HG02970 (cell line): ENCODE measurements at regions not wholly inside any gene's neighbourhood (a gene's known extent, or its start where the extent isn't known, plus 50 kb on each side); places are given as distances from the start of the nearest gene placed in this dataset.

ENCODE experiments used
- ATAC-seq: cut with Tn5 transposase; IDR thresholded peaks from one replicate; pipeline ENCODE4 v1.9.1; 2021; ENCODE audit warnings: mild to moderate bottlenecking, moderate library complexity, moderate number of reproducible peaks; ENCODE audit not compliant: unreplicated experiment, low FRiP score

DNA sequence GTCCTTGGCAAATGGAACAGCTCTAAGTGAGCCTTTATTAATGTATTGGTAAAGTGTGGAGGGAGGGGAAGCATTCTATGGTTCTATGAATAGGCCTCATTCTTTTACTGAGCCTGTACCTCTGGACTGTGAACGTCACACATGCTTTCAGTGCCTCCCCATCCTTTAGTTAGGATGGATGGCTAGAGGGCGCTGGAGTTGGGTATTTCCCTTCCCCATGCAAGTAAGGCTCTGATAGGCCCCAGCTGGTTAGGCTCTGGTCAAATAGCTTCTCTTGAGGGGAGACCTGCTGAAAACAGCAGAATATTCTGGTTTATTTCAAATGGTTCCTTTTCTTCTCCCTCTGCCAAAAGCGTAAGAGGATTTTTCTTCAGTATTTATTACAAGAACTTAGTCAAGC lies 860.9 kb upstream of the MDGA2 start:
- no peak for ATAC-seq

- no peak for ATAC-seq
Observed at GRCh38 chr14:48527832-48528231, 852.4 kb upstream of the MDGA2 start.

DNA sequence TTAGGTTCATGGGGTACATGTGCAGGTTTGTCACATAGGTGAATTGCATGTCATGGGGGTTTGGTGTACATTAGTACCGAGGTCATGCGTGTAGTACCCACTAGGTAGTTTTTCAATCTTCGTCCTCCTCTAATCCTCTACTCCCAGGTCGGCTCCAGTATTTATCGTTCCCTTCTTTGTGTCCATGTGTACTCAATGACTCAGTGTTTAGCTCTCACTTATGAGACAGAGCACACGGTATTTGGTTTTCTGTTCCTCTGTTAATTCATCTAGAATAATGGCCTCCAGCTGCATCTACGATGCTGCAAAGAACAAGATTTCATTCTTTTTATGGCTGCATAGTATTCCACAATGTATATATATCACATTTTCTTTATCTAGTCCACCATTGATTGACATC lies 850.9 kb upstream of the MDGA2 start:
- no peak for ATAC-seq

DNA sequence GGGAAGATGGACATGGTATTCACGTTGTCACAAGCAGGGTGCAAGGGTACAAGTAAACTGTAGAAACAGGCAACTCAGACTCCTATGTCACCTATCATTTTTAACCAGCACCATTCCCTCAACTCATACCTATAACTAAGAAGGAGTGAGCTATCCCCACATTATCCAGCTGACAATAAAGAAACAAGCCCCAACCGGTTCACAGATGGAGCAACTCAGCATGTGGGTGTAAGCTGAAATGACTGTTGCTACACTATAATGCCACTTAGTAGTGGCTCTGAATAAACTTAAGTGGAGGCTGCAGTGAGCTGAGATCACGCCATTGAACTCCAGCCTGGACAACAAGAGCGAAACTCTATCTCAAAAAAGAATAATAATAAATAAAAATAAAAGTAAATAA lies 829.5 kb upstream of the MDGA2 start:
- ATAC-seq, result no peak

GRCh38 chr14:48490756-48491155 lies 815.4 kb upstream of the MDGA2 start:
- ATAC-seq, result no peak

GRCh38 chr14:48473944-48474343 lies 798.5 kb upstream of the MDGA2 start:
- no peak for ATAC-seq

- no peak for ATAC-seq
Observed at GRCh38 chr14:48456051-48456450, 780.6 kb upstream of the MDGA2 start.

DNA sequence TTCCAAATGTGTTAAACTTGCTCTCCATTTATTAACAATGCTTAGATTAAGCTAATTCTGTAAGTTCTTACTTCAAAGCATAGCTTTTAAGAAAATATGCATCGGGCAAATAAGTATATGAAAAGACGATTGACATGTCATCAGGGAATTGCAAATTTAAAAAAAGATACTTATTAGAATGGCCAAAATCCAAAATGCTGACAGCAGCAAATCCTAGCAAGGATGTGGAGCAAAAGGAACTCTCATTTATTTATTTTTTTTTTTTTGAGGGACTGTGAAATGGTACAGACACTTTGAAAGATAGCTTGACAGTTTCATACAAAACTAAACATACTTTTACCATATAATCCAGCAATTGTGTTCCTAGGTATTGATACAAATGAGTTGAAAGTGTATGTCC lies 779.5 kb upstream of the MDGA2 start:
- no peak for ATAC-seq

GRCh38 chr14:48452437-48452995 lies 777.1 kb upstream of the MDGA2 start:
- ATAC-seq, result no peak

DNA sequence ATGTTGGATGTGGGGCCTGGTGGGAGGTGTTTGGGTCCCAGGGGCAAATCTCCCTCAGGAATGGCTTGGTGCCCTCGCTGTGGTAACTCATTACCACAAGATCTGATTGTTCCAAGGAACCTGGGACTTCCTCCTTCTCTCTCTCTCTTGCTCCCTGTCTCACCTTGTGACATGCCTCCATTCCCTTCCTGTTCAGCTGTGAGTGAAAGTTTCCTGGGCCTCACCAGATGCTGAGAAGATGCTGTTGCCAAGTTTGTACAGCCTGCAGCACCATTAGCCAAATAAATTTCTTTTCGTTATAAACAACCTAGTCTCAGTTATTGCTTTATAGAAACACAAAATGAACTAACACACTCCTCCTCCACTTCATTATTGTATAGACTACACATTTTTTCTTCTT lies 759.8 kb upstream of the MDGA2 start:
- no peak for ATAC-seq

- no peak for ATAC-seq
Observed at GRCh38 chr14:48430805-48431204, 755.4 kb upstream of the MDGA2 start.

DNA sequence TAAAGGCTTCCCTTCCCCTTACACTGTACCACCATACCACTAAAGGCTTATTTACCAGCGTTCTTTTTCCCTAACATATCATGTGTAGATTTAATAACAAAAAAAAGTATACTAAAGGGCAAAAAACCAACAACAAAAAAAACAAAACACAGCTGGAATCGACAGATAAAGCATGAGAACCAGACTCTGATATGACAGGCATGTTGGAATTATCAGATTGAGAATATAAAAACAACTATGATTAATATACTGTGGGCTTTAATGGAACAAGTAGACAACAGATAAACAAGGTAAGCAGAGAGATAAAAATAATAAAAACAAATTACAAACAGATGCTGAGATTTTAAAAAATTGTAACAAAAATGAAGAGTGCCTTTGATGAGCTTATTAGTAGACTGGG lies 754.1 kb upstream of the MDGA2 start:
- no peak for ATAC-seq

GRCh38 chr14:48417715-48418500 lies 742.5 kb upstream of the MDGA2 start:
- ATAC-seq, result no peak

DNA sequence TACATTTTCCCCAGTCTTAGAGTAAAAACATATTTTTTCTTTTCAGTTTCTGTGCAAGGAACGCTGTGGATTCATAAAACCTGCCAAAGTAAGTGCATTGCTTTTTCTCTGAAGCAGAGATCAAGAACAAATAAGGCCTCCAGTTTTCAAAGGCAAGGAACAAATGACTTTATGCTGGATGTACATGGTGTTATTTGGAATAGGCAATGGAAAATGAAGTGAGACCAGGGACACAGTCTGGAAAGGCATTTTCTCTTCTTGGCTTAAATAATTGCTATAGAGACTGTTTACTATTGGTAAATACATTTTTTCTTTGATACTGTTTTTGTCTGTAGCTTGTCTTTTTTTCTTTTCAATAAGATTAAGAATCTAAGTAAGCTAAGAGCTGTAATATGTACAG lies 725.9 kb upstream of the MDGA2 start:
- no peak for ATAC-seq

GRCh38 chr14:48398675-48399282 lies 723.4 kb upstream of the MDGA2 start:
- no peak for ATAC-seq

- no peak for ATAC-seq
Observed at GRCh38 chr14:48391661-48392060, 716.3 kb upstream of the MDGA2 start.

DNA sequence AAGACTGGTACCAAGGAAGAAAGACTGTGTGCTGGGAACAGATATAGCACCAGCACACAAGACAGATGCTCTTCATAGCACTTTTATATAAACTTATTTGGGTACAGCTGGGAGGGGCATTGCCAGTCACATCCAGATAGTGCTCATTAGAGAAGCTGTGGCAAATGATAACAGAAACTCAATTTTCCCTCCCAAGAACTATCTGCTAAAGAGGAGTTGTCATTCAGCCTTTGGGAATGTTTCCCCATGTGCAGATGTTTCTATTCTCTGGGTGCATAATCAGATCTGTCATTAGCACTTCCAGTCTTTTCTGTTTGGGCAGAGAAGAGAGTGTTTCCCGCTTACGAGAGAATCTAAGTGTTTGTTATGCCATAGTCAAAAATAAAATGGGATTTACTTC lies 714.9 kb upstream of the MDGA2 start:
- no peak for ATAC-seq

- ATAC-seq, result no peak
Observed at GRCh38 chr14:48384821-48385220, 709.4 kb upstream of the MDGA2 start.

- no peak for ATAC-seq
Observed at GRCh38 chr14:48382961-48383360, 707.6 kb upstream of the MDGA2 start.

DNA sequence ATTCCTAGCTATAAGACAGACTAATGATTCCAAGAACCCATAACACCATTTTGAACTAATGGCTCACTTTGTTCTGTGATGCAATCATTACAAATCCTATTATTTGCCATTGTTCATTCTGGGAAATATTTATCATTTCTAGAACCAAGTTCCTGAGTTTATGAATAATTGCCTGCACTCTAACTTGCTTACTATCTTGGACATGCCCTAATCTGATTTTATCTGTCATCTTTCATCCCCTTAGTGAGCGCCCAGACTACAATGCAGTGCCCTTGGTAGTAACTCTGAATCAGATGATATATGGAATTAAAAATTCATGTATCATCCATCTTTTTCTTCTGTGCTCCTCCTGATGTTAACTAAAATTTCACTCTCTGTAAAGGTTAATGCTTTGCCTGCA lies 703.1 kb upstream of the MDGA2 start:
- ATAC-seq, result no peak

DNA sequence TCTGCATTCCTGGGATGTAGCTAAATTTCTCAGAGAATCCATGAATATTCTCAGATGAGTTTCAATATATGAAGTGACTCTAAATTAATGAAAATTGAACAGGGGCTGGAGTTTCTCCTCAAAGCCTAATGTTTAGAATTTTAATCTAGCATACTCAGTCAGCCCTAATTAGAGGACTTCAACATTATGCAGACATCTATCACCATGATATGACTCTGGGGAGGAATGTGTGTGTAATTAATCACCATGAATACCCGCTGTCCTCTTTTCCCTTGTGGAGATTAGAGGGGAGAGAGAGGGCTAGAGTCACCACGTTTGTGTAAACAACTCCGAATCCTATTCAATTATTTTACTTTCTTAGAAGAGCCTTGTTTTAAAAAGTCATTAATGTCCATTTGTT lies 698.6 kb upstream of the MDGA2 start:
- ATAC-seq, result no peak

DNA sequence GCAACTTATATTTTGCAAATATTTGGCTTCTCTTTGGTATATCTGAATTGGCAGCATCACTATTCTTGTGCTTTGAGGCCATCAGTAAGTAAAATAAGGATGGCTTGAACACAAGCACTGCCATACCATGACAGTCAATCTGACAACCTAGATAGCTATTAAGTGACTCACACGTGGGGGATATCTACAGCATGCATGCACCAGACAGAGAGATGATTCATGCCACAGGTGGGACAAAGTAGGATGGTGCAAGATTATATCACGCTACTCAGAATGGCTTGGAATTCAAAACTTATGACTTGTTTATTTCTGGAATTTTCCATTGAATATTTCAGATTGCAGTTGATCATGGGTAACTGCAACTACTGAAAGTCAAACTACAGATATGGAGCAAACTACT lies 675.6 kb upstream of the MDGA2 start:
- no peak for ATAC-seq
